ENCODE measurements at regions not wholly inside any gene's neighbourhood (a gene's known extent, or its start where the extent isn't known, plus 50 kb on each side); places are given as distances from the start of the nearest gene placed in this dataset.
"Not testable (repeated sequence)": the region's sequence is repeated elsewhere in the genome, so short reads cannot be mapped to it uniquely, and the experiment has no call there.

- TF ChIP-seq, protein P1, sequence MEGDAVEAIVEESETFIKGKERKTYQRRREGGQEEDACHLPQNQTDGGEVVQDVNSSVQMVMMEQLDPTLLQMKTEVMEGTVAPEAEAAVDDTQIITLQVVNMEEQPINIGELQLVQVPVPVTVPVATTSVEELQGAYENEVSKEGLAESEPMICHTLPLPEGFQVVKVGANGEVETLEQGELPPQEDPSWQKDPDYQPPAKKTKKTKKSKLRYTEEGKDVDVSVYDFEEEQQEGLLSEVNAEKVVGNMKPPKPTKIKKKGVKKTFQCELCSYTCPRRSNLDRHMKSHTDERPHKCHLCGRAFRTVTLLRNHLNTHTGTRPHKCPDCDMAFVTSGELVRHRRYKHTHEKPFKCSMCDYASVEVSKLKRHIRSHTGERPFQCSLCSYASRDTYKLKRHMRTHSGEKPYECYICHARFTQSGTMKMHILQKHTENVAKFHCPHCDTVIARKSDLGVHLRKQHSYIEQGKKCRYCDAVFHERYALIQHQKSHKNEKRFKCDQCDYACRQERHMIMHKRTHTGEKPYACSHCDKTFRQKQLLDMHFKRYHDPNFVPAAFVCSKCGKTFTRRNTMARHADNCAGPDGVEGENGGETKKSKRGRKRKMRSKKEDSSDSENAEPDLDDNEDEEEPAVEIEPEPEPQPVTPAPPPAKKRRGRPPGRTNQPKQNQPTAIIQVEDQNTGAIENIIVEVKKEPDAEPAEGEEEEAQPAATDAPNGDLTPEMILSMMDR (IDR thresholded peaks at IDR 0.05): not testable (repeated sequence)
- TF ChIP-seq EZH2 (IDR thresholded peaks at IDR 0.05; ENCODE audit: borderline replicate concordance, insufficient read depth, low read depth, low read length, poor library complexity, severe bottlenecking): not testable (repeated sequence)
These were observed 65.2 kb upstream of the FAM153A start for GRCh38 chr5:177847914-177848313.

Measured in B cell (primary cell).